Endothelial cell (in vitro differentiated cells): ENCODE measurements at regions not wholly inside any gene's neighbourhood (a gene's known extent, or its start where the extent isn't known, plus 50 kb on each side); places are given as distances from the start of the nearest gene placed in this dataset.

Experiments
- DNase-seq: peaks from one replicate; pipeline ENCODE4 v3.0.0; 2021; ENCODE audit warnings: low spot score
- H3K27ac Mint-ChIP-seq: one replicate; pipeline ENCODE4 v1.8.0; 2021; ENCODE audit warnings: mixed read lengths, inconsistent platforms; ENCODE audit not compliant: unreplicated experiment
- H3K27me3 Mint-ChIP-seq: one replicate; pipeline ENCODE4 v1.8.0; 2021; ENCODE audit warnings: mild to moderate bottlenecking, moderate library complexity, mixed read lengths, inconsistent platforms; ENCODE audit not compliant: unreplicated experiment
- H3K36me3 Mint-ChIP-seq: one replicate; pipeline ENCODE4 v1.8.0; 2021; ENCODE audit warnings: mild to moderate bottlenecking, low read depth, mixed read lengths, inconsistent platforms; ENCODE audit not compliant: unreplicated experiment
- H3K4me1 Mint-ChIP-seq: one replicate; pipeline ENCODE4 v1.8.0; 2021; ENCODE audit warnings: mild to moderate bottlenecking, mixed read lengths, inconsistent platforms; ENCODE audit not compliant: unreplicated experiment
- H3K4me3 Mint-ChIP-seq: one replicate; pipeline ENCODE4 v1.8.0; 2021; ENCODE audit warnings: mild to moderate bottlenecking, mixed read lengths, inconsistent platforms; ENCODE audit not compliant: unreplicated experiment
- H3K9me3 Mint-ChIP-seq: one replicate; pipeline ENCODE4 v1.8.0; 2021; ENCODE audit warnings: mixed read lengths, inconsistent platforms; ENCODE audit not compliant: unreplicated experiment
- CTCF ChIP-seq: fragments of 200-600 bp; sonication (generic); IDR thresholded peaks from one replicate; pipeline ENCODE4 v1.5.0; 2021; ENCODE audit warnings: antibody characterized with exemption; ENCODE audit not compliant: unreplicated experiment

- no peak overlapping the region for H3K4me3 Mint-ChIP-seq
- peak; percentile 63 for DNase-seq
- no peaks in the 10 kb centered on the region for H3K9me3 Mint-ChIP-seq
- no peaks in the 10 kb centered on the region for H3K36me3 Mint-ChIP-seq
- peak; percentile 94 for TF ChIP-seq CTCF
- H3K27me3 Mint-ChIP-seq: no peaks in the 10 kb centered on the region
- H3K27ac Mint-ChIP-seq: no peak overlapping the region
- H3K4me1 Mint-ChIP-seq: no peaks in the 10 kb centered on the region
Measured at GRCh38 chr2:164061129-164061746, 325.4 kb upstream of the FIGN start.

GRCh38 chr2:164060031-164060430 is 324.2 kb upstream of the FIGN start:
- Mint-ChIP-seq H3K27me3 (no peaks in the 10 kb centered on the region), H3K9me3 (no peaks in the 10 kb centered on the region), H3K36me3 (no peaks in the 10 kb centered on the region), H3K4me3 (no peak overlapping the region), H3K27ac (no peak overlapping the region), H3K4me1 (no peaks in the 10 kb centered on the region)
- no peak for DNase-seq
- no peak for TF ChIP-seq CTCF

- H3K27me3 Mint-ChIP-seq: no peaks in the 10 kb centered on the region
- DNase-seq: no peak
- no peak for TF ChIP-seq CTCF
- no peaks in the 10 kb centered on the region for H3K9me3 Mint-ChIP-seq
- H3K4me1 Mint-ChIP-seq: no peaks in the 10 kb centered on the region
- H3K27ac Mint-ChIP-seq: no peak overlapping the region
- no peak overlapping the region for H3K4me3 Mint-ChIP-seq
- no peaks in the 10 kb centered on the region for H3K36me3 Mint-ChIP-seq
Measured at GRCh38 chr2:164055623-164056022, 319.8 kb upstream of the FIGN start.

- Mint-ChIP-seq H3K4me3 (no peak overlapping the region), H3K36me3 (no peaks in the 10 kb centered on the region), H3K4me1 (no peaks in the 10 kb centered on the region), H3K27me3 (no peaks in the 10 kb centered on the region), H3K9me3 (no peaks in the 10 kb centered on the region), H3K27ac (no peak overlapping the region)
- no peak for TF ChIP-seq CTCF
- no peak for DNase-seq
Measured at GRCh38 chr2:164054651-164055050, 318.8 kb upstream of the FIGN start.

- no peak overlapping the region for H3K4me3 Mint-ChIP-seq
- H3K36me3 Mint-ChIP-seq: no peaks in the 10 kb centered on the region
- no peaks in the 10 kb centered on the region for H3K27me3 Mint-ChIP-seq
- no peaks in the 10 kb centered on the region for H3K9me3 Mint-ChIP-seq
- no peak for DNase-seq
- no peak overlapping the region for H3K27ac Mint-ChIP-seq
- no peaks in the 10 kb centered on the region for H3K4me1 Mint-ChIP-seq
- TF ChIP-seq CTCF: no peak
Measured at GRCh38 chr2:164053021-164053420, 317.2 kb upstream of the FIGN start.
